ENCODE measurements at regions not wholly inside any gene's neighbourhood (a gene's known extent, or its start where the extent isn't known, plus 50 kb on each side); places are given as distances from the start of the nearest gene placed in this dataset.
"Not testable (repeated sequence)": the region's sequence is repeated elsewhere in the genome, so short reads cannot be mapped to it uniquely, and the experiment has no call there.

- DNase-seq = no peak
These were observed 58.1 kb upstream of the TUNAR start for GRCh38 chr14:95818581-95818980.

GRCh38 chr14:95817271-95817670 is 59.4 kb upstream of the TUNAR start:
- no peak for DNase-seq

- no peak for DNase-seq
These were observed 60.1 kb upstream of the TUNAR start for GRCh38 chr14:95816539-95816938.

GRCh38 chr14:95815226-95815690 is 61.4 kb upstream of the TUNAR start:
- no peak for DNase-seq

- DNase-seq = no peak
These were observed 62.0 kb upstream of the TUNAR start for GRCh38 chr14:95814363-95815225.

GRCh38 chr14:95811813-95812212 is 64.8 kb upstream of the TUNAR start:
- no peak for DNase-seq

GRCh38 chr14:95808371-95808770 is 68.3 kb upstream of the TUNAR start:
- no peak for DNase-seq

GRCh38 chr14:95796788-95797187 is 79.8 kb upstream of the TUNAR start:
- no peak for DNase-seq

GRCh38 chr14:95787941-95788340 is 74.0 kb upstream of the TCL1A start:
- DNase-seq = no peak

- no peak for DNase-seq
These were observed 72.6 kb upstream of the TCL1A start for GRCh38 chr14:95786566-95786965.

GRCh38 chr14:95784137-95784536 is 70.2 kb upstream of the TCL1A start:
- no peak for DNase-seq

GRCh38 chr14:95776798-95777534 is 63.0 kb upstream of the TCL1A start:
- DNase-seq = no peak

GRCh38 chr14:95774265-95775160 is 60.6 kb upstream of the TCL1A start:
- DNase-seq = peak; percentile 14

- DNase-seq = no peak
These were observed 56.9 kb upstream of the TCL1A start for GRCh38 chr14:95770777-95771176.

- DNase-seq = no peak
These were observed 56.1 kb upstream of the TCL1A start for GRCh38 chr14:95769976-95770375.

GRCh38 chr14:95769431-95769830 is 55.5 kb upstream of the TCL1A start:
- not testable (repeated sequence) for DNase-seq

- no peak for DNase-seq
These were observed 51.1 kb upstream of the TCL1A start for GRCh38 chr14:95765051-95765450.

- DNase-seq = no peak
These were observed 50.0 kb upstream of the TCL1A start for GRCh38 chr14:95763875-95764274.

Data from CD4-positive, alpha-beta T cell treated with Interferon gamma for 1 hour (primary cell).